HG02623 (cell line): ENCODE measurements at regions not wholly inside any gene's neighbourhood (a gene's known extent, or its start where the extent isn't known, plus 50 kb on each side); places are given as distances from the start of the nearest gene placed in this dataset.
"Not testable (repeated sequence)": the region's sequence is repeated elsewhere in the genome, so short reads cannot be mapped to it uniquely, and the experiment has no call there.

Source experiments
- ATAC-seq: cut with Tn5 transposase; IDR thresholded peaks from one replicate; pipeline ENCODE4 v1.9.1; 2021; ENCODE audit warnings: moderate library complexity; ENCODE audit not compliant: unreplicated experiment

DNA sequence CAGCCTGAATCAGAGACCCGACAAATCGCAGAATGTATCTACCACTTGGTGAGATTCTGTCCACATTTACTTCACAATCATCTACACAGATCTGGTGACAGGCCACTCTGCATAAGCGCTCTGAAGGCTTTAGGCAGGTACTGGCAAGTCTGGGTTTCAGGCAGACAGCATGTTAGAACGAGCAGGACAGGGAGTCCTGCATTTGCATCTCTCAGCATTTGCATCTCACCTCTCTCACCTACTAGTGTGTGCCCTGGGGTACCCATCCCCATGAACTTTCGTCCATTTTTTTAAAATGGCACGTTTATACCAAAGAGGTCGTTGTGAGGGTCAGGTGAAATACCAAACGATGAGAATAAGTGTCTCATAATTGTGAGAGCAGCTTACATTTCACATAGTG lies 108.2 kb downstream of the SPATA31A1 start:
- peak; percentile 36 for ATAC-seq

DNA sequence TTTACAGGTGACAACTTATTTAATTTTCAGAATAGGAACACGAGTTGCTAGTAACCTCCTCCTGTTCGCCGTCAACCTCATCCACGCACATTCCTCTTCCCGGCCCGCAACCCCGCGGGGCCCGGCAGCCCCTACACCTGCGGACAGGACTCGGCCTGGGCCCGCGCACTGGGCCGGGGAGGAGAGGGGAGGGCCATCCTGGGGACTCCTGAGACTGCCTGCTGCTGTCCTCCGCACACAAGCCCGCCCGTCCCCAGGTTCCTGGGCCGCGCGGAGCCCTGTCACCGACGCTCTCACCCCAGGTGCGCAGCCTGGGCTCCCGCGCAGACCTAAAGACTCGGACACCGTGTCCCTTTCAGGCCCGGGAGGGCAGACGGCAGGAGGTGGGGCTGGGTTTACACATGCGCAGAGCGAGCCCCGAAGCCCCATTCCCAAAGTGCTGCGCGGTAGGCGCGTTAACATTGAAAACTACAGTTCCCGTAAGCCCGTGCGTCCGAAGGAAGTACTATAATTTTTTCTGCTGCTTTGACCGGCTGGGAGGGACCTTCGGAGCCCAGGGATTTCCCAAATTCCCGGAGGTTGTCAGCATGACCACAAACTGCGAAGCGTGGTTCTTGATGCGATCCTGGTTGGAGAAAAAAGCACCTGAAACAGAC lies 108.8 kb downstream of the SPATA31A1 start:
- ATAC-seq: peak; percentile 98

DNA sequence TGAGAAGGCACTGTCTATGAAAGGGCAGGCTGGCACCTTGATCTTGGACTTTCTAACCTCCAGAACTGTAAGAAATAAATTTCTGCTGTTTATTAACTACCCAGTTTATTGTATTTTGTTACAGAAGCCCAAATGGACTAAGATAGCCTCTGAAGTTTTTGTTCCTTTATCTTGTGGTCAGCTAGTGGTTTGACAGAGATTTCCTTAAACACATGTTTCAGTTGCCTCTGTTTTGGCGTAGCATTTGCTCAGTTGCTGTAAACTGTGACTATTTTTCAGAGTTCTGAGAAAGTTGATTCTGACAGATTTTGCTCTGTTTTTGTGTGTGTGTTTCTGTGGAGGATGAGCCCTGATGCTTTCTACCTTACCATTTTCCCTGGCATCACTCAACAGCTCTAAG lies 119.0 kb downstream of the SPATA31A1 start:
- ATAC-seq: peak; percentile 99

DNA sequence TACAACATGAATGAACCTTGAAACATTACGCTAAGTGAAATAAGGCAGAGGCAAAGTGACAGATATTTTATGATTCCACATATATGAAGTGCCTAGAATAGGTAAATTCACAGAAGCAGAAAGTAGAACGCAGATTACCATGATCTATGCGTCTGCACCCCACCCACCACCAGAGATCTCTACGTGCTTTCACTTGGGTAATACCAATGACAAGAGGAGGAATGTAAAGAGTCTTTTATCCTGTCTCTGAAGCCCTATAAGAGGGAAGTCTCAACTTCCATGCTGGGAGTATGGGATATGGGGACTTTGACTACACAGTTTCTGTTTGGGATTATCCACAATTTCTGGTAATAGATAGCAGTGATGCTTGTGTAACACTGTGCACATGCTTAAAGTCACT lies 127.6 kb downstream of the SPATA31A1 start:
- not testable (repeated sequence) for ATAC-seq

DNA sequence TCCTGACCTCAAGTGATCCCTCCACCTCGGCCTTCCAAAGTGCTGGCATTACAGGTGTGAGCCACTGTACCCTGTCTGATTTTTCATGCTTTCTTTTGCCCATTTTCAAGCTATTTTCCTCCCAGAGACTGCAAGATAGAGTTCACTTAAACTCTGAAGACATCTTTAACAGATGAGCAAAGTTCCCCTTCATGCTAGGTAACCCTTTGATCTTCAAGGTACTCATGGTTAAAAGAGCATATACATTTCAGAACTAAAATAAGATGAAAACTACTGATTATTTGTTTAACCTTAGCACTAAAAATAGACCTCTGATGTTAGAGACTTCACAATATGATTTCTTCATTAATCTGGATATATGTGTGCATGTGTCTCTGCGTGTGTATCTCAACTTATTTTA lies 128.4 kb downstream of the SPATA31A1 start:
- peak; percentile 11 for ATAC-seq

DNA sequence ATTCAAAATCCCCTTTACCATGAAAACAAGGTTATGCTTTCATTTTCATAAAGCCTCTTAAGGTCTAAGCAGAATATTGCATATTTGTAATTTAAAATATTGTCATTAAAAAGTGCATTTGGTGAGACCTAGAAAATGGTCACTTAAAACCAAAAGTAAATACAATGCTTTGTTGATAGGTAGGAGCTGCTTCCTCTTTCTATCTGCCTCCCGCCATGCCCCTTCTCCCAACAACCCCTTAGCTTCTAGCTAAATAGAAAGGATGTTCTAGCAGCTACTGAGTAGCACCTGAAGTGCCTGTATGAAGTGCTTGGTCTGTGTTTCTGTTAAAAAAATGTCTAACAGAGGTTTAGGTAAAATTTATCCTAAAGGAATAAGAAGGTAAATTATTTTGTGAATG lies 128.8 kb downstream of the SPATA31A1 start:
- ATAC-seq: peak; percentile 69

DNA sequence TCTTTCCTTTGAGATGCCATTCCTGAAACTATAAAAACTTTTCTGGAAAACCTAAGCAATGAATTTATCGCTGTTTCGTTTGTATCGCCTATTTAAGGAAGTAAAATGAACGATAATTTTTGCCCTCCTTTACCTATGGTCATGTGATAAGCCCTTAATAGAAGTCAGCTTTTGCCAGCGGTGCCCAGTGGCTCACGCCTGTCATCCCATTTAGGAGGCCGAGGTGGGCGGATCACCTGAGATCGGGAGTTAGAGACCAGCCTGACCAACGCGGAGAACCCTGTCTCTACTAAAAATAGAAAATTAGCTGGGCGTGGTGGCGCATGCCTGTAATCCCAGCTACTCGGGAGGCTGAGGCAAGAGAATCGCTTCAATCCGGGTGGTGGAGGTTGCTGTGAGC lies 132.0 kb downstream of the SPATA31A1 start:
- ATAC-seq: not testable (repeated sequence)

DNA sequence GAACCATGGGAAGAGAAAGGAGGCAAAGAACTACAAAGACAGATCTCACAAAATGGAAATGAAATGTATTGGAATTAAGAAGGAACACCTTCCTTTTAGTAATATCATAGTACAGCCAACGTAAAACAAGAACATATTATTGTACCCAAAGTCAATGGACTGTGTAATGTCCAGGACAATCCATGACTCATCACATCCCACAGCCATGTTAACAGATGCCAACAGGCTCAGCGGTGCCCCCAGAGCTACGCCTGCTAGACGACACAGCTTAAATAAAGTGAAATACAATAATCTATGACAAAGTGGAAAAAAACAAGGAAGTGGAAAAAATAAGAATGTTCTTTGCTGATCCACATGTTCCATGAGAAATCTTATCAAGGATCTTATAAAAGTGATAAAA lies 140.8 kb downstream of the SPATA31A1 start:
- ATAC-seq: not testable (repeated sequence)

DNA sequence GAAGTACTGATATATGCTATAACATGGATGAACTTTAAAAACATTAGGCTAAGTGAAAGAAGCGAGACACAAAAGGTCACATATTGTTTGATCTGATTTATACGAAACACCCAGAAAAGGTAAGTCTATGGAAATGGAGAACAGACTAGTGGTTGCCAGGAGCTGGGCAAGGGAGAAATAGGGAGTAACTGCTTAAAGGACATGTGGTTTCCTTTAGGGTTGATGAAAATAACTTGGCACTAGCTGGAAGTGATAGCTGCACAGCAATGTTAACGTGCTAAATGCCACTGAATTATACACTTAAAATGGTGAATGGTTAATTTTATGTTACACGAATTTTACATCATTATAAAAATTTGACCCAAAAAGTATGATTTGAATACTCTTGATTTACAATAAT lies 147.7 kb downstream of the SPATA31A1 start:
- ATAC-seq: not testable (repeated sequence)

DNA sequence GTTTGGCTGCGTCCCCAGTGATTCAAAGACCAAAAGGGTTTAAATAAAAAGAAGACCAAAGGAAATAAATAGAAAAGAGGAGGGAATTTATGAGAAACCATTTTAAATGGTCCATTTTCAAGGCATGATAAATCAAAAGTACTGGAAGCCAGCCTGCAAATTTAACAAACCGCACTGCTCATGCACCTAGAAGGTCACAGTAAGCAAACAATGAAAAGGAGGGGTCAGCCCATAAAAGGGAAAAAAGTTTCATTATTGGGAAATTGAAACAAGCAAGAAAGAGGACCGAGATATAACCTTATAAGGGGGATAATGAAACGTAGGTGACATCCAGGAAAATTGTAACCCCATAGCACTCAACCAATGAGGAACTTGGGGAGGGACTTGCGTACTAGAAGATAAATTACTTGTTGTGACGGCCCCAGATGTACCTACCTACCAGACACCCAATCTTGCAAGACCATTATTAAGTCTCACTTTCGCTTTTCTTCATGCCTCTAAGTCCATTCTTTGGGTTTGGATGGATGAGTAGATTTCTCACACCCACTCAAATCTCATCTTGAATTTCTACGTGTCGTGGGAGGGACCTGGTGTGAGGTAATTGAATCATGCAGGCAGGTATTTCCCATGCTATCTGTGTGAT lies 172.0 kb downstream of the SPATA31A1 start:
- not testable (repeated sequence) for ATAC-seq

DNA sequence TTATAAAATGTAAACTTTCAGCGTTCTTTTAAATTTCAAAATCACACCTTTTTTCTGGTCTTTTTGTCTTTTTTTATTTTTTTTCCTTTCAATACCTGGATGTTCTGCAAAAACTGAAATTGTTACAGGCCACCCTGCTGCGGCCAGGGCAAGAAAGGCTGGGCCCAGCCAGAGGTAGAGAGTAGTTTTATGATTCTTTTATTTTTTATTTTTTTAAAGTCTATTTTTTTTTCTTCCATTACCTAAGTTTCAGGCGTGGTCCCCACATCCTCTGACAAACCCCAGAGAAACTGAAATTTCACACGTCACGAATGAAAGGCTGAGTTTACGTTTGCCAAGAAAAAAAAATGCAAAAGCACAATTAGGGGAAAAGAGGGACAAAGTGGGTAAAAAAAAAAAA lies 177.1 kb downstream of the SPATA31A1 start:
- ATAC-seq: not testable (repeated sequence)

DNA sequence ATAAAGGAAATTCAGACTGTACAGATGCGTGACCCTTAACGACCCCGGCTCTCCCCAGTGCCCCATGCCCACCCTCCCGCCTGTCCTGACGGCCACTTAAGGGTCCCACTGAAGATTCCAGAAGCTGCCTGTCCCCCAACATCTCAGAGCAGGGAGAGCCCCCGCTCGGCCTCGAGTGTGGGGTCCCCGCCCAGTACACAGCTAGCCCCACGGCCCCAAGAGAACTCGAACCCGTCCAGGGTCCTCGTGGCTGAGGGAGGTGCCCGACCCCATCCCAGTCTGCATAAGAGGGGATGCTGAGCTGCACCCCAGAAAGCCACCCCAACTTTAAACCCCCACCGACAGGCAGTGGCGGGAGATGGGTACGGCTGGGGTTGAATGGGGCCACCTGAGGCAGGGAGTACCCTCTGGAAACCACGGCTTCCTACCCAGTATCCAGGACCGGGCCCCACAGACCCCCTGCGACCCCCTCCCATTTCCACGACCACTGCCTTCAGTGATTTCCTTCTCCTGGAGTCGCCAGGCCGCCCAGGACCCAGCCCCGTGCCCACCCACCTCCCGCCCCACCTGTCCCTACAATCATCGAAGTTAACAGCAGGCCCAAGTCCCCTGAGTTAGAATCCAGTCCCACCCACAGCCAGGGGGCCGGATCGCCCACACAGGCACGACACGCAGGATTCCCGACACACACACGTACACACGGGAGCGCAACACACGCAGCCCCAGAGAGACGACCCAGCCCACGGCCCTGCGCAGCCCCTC lies 177.7 kb downstream of the SPATA31A1 start:
- ATAC-seq: not testable (repeated sequence)

DNA sequence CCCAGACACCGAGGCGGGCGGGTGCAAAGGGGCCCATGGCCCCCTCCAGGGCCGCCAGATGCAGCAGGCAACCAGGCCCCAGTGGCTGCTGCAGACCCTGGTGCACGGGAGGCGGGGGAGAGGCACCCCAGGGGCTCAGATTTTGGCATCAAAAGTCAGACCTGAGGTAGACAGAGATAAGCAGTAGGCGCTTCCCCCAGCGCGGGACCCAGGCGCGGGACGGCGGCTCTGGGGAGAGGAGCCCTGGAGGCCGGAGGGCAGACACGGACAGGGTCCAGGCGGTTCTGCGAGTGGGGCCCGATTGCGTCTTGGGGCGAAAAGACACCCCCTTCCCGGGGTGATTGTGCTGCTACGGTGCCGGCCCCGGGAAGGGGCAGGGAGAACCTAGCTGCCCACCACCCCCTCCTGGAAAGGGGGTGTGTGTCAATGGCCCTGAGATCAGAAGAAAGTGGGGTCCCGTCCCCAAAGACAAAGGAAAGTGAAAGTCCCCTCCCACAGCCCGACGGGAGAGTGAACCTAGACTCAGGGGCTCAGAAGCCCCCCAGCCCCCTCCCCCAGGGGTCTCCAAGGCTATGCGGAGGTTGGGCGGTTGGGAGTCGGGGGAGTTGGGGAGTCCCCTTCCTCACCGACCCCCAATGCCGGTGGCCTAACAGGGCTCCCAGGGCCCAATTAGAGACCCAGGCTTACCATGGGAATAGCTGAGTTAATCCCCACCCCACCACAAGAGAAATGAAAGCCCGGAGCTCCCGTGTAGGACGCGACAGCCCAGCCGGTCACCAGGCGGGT lies 178.5 kb downstream of the SPATA31A1 start:
- ATAC-seq: not testable (repeated sequence)

DNA sequence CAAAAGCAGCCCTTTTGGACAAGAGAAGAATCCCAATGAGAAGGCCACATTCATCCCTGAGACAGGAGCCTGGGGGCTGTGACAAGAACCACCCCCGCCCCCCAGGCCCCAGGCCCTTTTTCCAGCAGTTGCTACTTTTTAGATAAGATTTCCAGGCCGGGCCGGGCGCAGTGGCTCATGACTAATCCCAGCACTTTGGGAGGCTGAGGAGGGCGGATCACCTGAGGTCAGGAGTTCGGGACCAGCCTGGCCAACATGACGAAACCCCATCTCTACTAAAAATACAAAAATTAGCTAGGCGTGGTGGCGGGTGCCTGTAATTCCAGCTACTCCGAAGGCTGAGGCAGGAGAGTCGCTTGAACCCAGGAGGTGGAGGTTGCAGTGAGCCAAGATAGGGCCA lies 179.4 kb downstream of the SPATA31A1 start:
- not testable (repeated sequence) for ATAC-seq

DNA sequence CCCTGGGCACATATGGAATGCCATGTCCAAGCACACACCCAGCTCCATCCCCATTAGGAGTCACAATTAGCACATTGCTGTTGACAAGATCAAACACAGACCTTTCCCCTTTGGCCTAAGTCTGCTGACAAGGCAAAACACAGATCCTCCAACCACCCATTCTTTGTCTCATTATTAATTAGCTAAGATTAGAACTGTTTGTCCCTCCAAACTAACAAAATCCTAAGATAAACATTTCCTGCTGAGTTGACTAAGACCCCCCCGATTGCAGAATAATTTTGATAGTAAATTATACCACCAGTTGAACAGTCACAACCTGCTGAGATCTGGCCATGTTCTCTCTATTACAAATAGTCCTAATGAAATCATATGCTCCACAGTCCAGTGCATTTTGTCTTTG lies 186.7 kb downstream of the SPATA31A1 start:
- not testable (repeated sequence) for ATAC-seq

DNA sequence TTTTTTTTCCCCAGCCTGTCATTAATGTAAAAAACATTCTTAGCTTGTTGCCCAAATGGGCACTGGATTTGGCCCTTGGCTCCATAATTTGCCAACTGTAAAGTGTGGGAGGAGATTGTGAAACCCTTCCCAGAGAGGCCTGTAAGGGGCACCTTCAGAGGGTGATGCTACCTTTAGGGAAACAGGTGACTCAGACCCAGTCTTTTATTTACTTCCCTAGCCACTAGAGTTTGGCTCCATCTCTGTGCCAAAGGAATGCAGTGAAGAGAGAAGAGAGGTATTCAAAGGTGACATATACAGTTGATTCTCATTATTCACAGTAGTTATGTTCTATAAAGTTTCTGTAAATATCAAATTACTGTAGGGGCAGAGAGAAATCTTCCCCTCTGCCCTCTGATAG lies 189.6 kb downstream of the SPATA31A1 start:
- ATAC-seq: not testable (repeated sequence)

DNA sequence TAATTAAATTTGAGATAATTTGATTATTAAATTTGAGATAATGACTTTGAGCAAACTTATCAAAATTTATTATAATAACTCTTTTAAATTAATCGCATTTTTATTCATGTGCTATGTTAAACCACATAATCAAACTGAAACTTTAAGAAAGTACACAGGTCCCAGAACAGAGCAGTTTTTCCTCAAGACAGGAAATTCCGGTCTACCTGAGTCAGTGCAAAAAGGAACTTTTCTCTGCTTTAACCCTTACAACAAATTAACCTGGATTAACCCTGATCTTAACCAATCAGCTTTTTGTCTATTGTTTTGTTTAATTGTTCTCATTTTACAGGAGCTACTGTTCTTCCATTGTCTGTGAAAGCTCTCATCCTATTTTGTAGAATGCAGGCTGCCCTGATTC lies 195.1 kb downstream of the SPATA31A1 start:
- ATAC-seq: not testable (repeated sequence)

DNA sequence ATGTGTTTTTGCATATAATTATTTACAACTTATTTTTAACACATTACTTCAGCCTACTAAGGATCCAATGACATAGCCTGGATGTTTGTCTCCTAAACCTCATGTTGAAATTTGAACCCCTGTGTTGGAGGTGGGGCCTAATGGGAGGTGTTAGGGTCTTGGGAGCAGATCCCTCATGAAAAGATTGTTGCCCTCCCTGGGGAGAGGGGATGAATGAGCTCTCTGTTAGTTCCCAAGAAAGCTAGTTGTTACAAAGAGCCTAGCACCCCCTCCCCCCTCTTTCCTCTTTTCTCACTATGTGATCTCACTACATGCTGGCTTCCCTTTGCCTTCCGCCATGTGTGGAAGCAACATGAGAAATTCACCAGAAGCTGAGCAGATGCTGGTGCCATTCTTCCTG lies 196.1 kb downstream of the SPATA31A1 start:
- ATAC-seq: not testable (repeated sequence)

DNA sequence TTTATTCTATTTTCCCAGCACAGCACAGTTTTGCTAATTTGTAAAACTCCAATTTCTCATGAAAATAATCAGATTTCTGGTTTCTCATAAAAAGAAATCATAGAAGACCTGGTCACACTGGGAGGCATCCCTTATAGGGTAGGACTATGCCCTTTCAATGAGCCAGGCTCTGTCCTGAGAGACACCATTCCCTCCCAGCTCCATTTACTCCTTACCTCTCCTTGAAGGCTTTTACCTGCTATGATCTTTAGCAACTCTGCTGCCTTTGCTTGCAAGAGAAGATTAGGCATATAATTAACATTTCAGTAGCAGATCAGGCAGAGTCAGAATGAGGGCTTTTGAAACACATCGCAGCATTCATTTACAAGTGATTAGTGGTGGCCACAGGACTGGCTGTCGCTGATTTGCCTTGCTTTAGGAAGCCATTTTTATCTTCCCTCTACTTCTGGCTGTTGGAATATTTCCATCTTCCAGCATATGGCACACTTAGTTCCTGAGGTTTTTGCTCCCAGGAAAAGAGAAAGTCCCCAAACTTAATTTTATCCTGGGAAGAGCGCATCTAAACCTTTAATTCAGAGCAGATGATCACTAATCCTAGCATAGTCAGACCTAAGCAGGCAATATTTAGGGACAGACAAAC lies 196.9 kb downstream of the SPATA31A1 start:
- ATAC-seq: not testable (repeated sequence)

DNA sequence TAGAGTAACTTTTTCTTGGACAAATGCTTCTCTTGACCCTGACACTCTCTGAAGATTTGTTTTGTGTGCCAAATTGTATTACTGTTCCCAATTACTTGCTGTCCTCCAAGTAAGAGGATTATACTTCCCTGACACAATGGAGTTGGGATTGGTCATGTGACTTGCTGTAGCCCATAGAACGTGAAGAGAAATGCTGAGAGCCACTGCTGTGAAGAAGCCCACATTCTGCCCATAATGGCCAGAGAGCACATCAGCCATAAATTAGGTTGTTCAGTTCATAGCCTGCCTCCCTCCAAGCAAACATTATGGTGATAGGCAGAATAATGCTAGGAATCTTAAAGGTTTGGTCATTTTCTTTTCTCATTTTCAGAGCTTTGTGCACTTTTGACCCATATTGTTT lies 198.9 kb downstream of the SPATA31A1 start:
- not testable (repeated sequence) for ATAC-seq

DNA sequence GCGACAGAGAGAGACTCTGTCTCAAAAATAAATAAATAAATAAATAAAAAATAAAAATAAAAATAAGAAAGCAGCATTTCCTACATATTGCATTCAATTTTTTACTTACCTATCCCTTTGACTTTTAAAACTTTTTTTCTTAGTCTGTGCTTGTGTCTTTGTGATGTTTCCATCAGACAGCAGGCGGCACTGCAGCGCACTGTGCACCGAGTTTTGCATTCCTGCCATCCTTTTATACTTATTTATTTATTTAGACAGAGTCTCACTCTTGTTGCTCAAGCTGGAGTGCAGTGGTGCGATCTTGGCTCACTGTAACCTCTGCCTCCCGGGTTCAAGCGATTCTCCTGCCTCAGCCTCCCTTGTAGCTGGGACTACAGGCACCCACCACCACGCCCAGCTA lies 203.9 kb downstream of the SPATA31A1 start:
- ATAC-seq: not testable (repeated sequence)
